GM21786 (cell line): ENCODE measurements at regions not wholly inside any gene's neighbourhood (a gene's known extent, or its start where the extent isn't known, plus 50 kb on each side); places are given as distances from the start of the nearest gene placed in this dataset.

Source experiments
- ATAC-seq: cut with Tn5 transposase; IDR thresholded peaks from one replicate; pipeline ENCODE4 v1.9.1; 2021; ENCODE audit not compliant: unreplicated experiment

- ATAC-seq = no peak
These were observed 143.6 kb downstream of the MAFB start for GRCh38 chr20:40545478-40545877.

- ATAC-seq = no peak
These were observed 147.0 kb downstream of the MAFB start for GRCh38 chr20:40542065-40542464.

- ATAC-seq = no peak
These were observed 148.9 kb downstream of the MAFB start for GRCh38 chr20:40540166-40540565.

- ATAC-seq = no peak
These were observed 150.9 kb downstream of the MAFB start for GRCh38 chr20:40538131-40538530.

DNA sequence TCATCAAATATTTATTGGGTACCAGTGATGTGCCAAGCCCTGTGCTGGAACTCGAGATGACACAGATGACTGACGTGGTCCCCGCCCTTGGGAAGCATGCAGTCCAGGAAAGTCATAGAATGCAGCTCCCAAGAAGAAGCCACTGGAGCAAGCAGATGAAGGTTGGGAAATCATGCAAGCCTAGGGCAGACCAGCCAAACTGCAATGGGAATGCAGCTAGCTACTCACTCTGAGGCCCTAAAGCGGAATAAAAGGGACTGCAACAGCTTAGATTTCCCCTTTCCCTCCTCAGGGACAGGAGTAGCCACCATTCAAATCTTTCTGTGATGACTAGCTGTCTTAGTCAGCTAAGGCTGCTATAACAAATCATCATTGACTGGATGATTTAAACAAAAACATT, 152.2 kb downstream of the MAFB start:
- ATAC-seq = no peak

- ATAC-seq = no peak
These were observed 153.2 kb downstream of the MAFB start for GRCh38 chr20:40535816-40536215.

DNA sequence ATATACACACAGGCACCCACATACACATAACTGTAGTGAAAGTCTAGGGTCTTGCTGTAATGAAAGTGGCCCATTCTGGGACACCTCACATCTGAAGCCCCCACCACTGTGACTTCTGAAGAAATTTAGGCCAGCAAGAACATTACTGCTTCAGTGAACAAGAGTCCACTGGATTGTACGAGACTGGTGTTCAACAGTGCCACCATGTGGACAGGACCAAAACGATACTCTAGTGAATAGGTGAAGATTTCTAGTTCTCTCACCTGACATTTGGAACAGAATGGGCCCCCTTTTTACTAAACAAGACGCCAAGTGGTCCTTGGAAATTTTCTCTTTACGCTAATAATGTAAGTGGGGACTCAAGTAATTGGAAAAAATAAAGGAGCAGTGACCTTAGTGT, 156.9 kb downstream of the MAFB start:
- no peak for ATAC-seq

GRCh38 chr20:40525351-40525750, 163.7 kb downstream of the MAFB start:
- no peak for ATAC-seq

- ATAC-seq = no peak
These were observed 165.0 kb downstream of the MAFB start for GRCh38 chr20:40524071-40524470.

- ATAC-seq = no peak
These were observed 166.6 kb downstream of the MAFB start for GRCh38 chr20:40522405-40522804.

GRCh38 chr20:40521962-40522361, 167.1 kb downstream of the MAFB start:
- no peak for ATAC-seq

- no peak for ATAC-seq
These were observed 169.1 kb downstream of the MAFB start for GRCh38 chr20:40519918-40520317.

DNA sequence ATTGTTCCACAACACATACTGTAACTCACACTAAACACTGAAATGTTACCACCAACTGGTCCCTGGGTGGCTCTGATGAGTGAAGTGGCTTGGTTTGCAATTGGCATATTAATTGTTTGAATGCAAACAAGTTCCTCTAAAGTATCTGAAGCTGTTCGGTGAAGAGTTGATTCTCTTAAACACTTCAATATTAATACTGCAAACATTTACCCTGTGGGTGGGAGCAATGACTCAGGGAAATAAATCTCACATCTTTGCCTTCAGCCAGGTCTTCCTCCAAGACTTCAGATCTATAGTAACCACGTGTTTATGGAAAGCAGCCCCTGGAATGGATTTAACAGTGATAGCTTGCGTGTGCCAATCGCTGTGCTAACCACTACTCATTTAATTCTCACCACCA, 176.0 kb downstream of the MAFB start:
- ATAC-seq = no peak

DNA sequence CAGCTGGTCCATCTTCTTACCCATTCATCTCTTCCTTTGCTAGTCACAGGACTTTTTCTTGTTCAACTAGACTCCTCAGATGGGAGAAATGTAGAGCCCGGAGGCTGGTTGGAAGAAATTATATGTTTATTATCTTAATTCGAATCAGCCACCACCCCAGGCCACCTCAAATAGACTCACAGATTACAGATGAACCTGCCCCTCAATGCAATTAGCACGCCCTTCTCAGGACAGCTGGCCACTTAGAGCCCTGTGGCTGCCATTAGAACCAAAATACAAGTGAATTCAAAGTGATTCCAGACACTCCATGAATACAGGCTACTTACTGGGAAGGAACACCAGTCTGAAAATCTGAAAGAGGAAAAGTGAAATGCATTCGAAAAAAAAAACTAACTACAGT, 176.4 kb downstream of the MAFB start:
- ATAC-seq = no peak

- ATAC-seq = no peak
These were observed 177.6 kb downstream of the MAFB start for GRCh38 chr20:40511478-40511877.

GRCh38 chr20:40510622-40511021, 178.4 kb downstream of the MAFB start:
- no peak for ATAC-seq

- no peak for ATAC-seq
These were observed 180.2 kb downstream of the MAFB start for GRCh38 chr20:40508821-40509220.

DNA sequence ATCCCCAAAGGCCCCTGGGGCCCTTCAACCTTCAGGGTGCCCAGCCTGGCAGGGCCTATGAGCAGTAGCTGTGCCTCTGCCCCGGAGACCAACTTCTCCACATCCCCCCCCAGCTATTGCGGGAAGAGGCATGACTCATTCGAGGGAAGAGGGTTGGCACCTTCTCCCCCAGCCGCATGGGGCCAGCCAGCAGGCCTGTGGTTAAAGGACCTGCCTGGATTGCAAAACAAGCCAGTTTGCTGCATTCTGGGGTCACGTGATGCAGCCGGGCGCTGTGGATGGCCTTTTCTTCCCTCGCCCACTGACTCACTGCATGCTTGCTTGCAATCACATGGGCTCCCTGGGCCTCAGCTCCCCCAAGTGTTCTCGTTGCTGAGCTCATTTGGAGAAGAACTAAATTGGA, 182.5 kb downstream of the MAFB start:
- no peak for ATAC-seq

DNA sequence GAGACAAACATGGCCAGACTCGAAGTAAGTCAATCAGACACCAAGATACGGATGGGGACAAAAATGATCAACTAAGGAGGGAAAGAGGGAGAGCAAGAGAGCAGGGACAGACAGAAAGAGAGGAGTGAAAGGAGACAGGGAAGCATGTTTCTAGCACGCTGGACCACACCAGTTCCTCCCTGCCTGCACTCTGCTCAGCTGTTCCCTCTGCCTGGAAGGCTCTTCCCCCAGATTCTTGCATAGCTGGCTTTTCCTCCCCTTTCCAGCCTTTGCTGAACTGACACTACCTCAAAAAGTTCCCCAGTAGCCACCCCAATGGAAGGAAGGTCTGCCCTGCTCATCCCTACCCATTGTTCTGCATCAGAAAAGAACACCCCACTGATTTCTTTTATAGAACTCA, 185.9 kb downstream of the MAFB start:
- no peak for ATAC-seq

DNA sequence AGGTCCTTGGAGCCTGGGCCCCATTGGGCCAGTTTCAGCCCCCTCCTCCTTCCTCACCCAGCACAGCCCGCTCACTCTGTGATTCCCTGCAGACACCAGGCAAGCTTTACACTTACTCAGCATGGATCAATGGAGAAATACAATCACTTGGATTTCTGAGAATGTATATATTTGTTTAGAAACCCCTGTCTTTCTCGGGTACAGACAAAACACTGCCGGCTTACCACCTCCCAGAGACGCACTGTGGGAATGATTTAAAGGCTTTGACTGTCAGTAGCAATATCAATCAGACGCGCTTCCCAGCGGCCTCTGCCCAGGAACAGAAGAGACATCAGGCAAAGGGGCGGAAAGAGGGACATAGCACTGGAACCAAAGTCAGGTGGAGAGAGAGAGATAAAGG, 186.5 kb downstream of the MAFB start:
- ATAC-seq = no peak

DNA sequence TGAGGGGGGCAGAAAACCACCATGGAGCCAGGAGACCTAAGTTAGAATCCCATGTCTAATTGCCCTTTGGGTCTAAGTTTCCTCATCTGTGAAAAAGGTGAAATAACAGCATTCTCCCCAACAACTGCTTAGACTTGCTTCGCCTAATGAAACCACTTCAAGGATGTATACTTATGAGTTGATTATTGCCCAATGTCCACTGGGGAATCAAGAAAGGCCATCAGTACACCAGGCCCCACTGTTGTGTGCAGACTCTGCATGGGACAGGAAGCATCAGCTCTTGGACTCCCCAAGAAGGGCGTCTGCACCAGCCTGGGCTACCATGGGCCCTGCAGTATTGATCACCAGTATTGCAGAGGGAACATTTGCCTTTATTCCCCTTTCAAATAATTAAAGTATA, 189.6 kb downstream of the MAFB start:
- no peak for ATAC-seq

DNA sequence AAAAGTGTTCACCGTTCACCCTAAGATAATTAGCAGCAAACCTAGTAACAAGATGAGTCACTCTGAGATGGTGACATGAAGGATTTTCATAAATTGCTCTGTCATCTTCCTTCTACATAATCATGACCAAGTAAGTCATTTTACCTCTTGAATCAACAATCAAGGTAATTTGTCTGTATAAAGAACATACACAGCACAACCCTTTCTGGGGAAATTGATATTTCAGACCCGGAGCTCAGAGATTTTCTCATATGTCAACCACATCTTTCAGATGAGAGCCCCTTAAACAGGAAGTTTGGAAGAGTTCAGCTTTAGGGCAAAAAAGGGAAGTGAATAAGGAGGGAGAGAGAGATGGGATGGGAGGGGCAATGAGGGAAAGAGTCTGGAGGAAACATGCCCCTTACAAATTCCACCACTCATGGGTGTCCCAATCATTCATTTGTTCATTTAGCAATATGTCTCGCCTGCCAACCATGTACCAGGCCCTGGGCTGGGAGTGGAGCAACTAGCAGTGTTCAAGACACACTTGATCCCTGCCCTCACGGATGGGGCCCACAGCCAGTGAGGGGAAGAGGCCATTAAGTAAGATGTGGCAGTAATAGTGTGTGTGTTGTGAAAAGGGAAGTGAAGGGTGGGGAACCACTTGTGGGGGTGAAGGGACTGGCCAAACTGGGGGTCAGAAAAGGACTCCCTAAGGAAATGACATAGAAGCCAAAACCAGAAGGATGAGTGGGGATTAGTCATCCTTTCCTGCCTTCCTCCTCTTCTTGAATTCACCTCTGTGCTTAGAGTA, 190.9 kb downstream of the MAFB start:
- ATAC-seq = no peak

GRCh38 chr20:40495956-40496355, 193.1 kb downstream of the MAFB start:
- ATAC-seq = no peak
